Skin epidermis (tissue), 12 donors: ENCODE measurements at regions not wholly inside any gene's neighbourhood (a gene's known extent, or its start where the extent isn't known, plus 50 kb on each side); places are given as distances from the start of the nearest gene placed in this dataset.

Source experiments
- H3K27ac ChIP-seq, 21 experiments: fragments of 200-600 bp; sonication (generic) in 11 of 21; one replicate each; pipeline ENCODE4 v1.5.0; 2020; ENCODE audit warnings: mild to moderate bottlenecking in 3 of 21, inconsistent platforms in 2 of 21, moderate library complexity in 2 of 21
- H3K4me3 ChIP-seq, 7 experiments: fragments of 200-600 bp; sonication (generic) in 2 of 7; one replicate each; pipeline ENCODE4 v1.5.0; 2020; ENCODE audit warnings: inconsistent platforms in 2 of 7, mild to moderate bottlenecking in 2 of 7, moderate library complexity in 1 of 7

DNA sequence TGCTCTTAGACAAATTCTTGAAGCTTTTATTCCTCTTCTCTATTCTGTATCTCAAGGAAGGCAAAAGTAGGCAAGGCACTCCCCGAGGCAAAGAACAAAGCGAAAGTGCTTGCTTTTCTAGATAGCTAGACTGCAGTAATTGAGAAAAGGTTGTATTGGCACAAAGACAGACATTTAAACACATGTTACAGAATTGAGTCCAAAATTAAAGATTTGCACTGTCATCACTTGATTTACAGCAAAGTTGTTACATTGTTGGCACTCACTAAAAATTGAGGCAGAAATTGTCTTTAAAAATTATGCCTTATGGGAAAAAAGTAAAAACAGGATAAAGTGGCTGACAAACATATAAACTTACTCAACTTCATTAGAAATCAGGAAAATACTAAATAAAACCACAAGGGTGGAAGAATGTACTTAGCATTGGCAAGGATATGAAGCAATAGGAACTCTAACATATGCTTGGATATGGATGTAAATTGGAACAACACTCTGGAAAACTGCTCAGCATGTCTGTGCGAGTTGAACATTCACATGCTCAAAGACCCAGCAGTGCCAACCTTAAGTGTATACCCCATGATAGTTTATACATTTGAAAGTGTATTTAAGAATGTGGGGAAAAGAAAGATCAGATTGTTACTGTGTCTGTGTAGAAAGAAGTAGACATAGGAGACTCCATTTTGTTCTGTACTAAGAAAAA is 491.3 kb downstream of the GLRX3 start:
- H3K27ac ChIP-seq, result no peak overlapping the region
- no peak overlapping the region for H3K4me3 ChIP-seq

DNA sequence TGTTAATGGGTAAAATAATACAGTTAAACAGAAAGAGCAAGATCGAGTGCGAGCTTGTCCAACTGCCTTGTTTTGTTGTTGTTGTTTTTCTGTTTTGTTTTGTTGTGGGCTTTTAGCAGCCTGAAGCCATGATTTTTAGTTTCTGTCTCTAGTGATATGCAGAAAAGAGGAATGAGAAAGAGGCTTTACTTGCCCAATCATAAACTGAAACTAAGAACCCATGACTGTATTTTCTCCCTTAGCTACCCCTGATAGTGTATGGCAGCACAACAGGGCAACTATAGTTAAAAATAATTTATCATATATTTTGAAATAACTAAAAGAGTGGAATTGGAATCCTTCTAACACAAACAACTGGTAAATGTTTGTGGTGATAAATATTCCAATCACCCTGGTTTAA is 493.9 kb downstream of the GLRX3 start:
- Histone ChIP-seq H3K27ac (no peak overlapping the region), H3K4me3 (no peak overlapping the region)

GRCh38 chr10:130631142-130632096 is 495.2 kb downstream of the GLRX3 start:
- Histone ChIP-seq H3K4me3 (no peak overlapping the region), H3K27ac (no peak overlapping the region)

DNA sequence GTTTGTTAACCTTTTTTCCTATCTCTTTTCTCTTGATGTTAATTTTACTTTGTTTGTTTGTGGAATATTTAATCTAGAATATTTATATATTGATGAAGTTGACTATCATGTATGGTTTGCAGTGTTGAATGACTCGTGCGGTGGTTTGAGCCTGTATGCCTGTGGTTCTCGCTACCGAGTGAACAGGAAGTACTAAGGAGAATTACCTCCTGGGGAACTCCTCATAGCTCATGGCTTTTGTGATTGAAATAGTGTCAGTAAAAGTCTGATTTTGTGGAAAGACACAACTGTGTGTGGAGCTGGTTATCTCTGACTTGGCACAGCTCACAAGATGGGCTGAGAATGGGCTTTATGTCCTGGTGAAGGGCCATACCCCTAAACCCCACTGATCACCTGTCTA is 498.6 kb downstream of the GLRX3 start:
- Histone ChIP-seq H3K27ac (no peak overlapping the region), H3K4me3 (no peak overlapping the region)

DNA sequence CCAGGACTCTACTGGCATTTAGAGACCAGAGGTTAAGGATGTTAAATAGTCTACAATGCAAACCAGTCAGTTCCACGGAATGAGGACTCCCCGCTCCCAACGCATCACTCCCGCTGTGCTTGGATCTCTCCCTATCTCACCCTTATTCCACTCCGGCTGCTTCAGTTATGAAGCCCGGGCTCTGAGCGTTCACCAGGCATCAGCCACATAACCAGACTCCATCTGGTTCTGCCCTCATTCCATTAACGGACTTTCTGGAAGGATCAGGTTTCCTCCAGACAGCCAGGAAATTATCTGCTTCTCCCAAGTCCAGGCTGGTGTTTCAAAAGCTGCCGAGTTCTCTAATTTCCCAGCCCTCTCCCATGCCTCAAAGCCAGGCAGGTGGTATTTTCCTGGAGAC is 499.3 kb downstream of the GLRX3 start:
- no peak overlapping the region for H3K4me3 ChIP-seq
- H3K27ac ChIP-seq, result no peak overlapping the region

- no peak overlapping the region for H3K4me3 ChIP-seq
- no peak overlapping the region for H3K27ac ChIP-seq
Observed at GRCh38 chr10:130636313-130636930, 500.2 kb downstream of the GLRX3 start.

- no peak overlapping the region for H3K27ac ChIP-seq
- H3K4me3 ChIP-seq, result no peak overlapping the region
Observed at GRCh38 chr10:130637089-130637676, 501.0 kb downstream of the GLRX3 start.

GRCh38 chr10:130638991-130639390 is 502.8 kb downstream of the GLRX3 start:
- H3K27ac ChIP-seq, result no peak overlapping the region
- no peak overlapping the region for H3K4me3 ChIP-seq

GRCh38 chr10:130642926-130643325 is 506.7 kb downstream of the GLRX3 start:
- Histone ChIP-seq H3K4me3 (no peak overlapping the region), H3K27ac (no peak overlapping the region)

DNA sequence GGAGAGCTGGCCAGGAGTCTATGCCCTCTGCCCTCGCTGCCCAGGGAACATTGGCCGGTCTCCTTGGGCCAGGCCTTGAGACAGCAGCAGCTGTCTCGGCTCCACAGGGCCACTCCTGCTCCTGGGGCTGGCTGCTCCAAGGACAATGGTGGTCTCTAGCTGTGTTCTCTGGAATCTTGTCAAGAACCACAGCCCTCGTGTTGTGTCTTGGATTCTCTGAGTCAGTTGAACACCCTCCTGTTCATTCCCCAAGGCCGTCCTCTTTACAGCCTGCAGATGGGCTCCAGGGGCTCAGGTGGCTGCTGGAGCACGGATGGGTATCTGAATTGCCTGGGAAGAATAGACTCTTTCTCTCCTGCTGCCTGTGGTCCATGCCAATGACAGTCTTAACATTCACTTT is 511.1 kb downstream of the GLRX3 start:
- Histone ChIP-seq H3K27ac (no peak overlapping the region), H3K4me3 (no peak overlapping the region)

- Histone ChIP-seq H3K4me3 (no peak overlapping the region), H3K27ac (no peak overlapping the region)
Observed at GRCh38 chr10:130648807-130649206, 512.6 kb downstream of the GLRX3 start.

DNA sequence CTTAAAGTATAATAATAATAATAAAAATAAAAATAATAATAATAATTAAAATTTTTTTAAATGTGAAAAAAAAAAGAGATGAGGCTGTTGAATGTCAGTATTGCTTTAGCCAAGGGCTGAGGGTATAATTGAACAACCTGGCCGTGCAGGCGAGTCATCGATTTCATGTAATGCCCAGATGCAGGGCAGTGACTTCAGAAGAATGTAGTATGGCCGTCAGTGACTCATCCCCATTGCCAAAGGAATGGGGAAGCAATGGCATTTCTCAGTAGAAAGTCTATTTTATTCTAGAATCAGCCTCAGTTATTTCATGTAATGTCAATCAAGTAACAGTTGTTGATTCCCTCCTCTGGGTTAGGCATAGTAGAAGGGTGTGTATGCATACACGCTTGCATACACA is 516.4 kb downstream of the GLRX3 start:
- no peak overlapping the region for H3K4me3 ChIP-seq
- H3K27ac ChIP-seq, result no peak overlapping the region

GRCh38 chr10:130652964-130653578 is 516.9 kb downstream of the GLRX3 start:
- H3K27ac ChIP-seq, result no peak overlapping the region
- no peak overlapping the region for H3K4me3 ChIP-seq

- no peak overlapping the region for H3K4me3 ChIP-seq
- no peak overlapping the region for H3K27ac ChIP-seq
Observed at GRCh38 chr10:130654726-130655125, 518.5 kb downstream of the GLRX3 start.

DNA sequence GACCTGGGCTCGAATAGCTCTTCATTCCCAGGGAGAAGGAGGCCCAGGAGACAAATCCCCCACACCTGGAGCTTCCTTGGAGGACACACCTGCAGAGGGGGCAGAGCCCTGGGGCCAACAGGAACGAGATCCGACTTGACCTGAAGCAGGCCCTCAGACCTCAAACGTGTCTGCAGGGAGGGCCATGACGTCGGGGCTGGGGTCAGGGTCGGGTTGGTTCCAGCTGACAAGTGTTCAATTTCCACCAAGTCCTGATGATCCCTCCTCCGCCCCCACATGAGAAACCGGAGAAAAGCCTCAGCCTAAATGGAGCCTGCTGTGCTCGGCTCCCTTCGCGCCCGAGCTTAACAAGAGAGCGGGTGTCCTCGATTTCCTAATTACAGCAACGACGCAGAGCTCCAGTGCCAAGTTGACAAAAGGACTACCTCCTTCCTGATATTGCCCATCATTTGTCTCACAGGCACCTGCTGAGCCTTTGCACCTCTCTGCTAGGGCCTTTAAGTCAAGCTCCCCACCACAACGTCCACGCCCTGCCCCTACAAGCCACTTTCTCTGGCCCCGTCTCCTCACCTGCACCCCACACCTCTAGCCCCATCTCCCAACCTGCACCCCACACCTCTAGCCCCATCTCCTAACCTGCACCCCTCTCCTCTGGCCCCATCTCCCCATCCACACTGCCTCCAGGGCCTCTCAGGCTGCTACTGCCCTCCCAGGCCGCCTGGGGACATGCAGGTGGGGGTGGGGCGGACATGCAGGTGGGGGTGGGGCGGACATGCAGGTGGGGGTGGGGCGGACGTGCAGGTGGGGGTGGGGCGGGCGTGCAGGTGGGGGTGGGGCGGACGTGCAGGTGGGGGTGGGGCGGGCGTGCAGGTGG is 519.4 kb downstream of the GLRX3 start:
- H3K27ac ChIP-seq, result no peak overlapping the region
- H3K4me3 ChIP-seq, result no peak overlapping the region

GRCh38 chr10:130656187-130656575 is 520.0 kb downstream of the GLRX3 start:
- Histone ChIP-seq H3K27ac (no peak overlapping the region), H3K4me3 (no peak overlapping the region)

- Histone ChIP-seq H3K4me3 (no peak overlapping the region), H3K27ac (no peak overlapping the region)
Observed at GRCh38 chr10:130656582-130657133, 520.5 kb downstream of the GLRX3 start.

DNA sequence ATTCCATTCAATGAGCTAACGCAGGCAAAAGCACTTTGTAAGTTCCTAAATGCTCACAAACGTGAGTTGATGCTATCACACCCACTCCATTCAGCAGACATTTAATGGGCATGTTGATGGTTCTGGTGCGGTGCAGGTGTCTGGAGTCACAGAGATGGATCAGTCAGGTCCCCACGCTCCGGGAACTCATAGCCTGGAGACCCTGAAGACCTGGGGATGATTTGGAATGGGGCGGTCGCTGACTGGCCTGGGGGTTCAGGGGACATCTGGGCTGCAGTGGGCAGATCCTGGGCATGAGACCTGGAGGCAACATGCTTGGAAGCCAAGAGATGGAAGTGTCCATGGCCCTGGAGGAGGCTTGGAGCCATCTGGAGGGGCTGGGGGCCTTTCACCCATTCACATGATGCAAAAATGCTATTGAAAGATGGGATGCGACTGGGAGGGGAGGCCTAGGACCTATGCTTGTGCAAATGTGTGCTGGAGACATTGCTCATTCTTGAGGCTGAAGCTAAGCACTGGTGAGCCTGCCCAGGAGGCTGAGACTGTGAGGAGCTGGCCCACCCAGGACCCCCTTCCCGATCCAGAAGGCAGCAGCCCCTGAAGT is 522.6 kb downstream of the GLRX3 start:
- Histone ChIP-seq H3K4me3 (no peak overlapping the region), H3K27ac (no peak overlapping the region)
